NCI-H748 treated with DMSO at 0.1 percent for 48 hours (cell line): ENCODE measurements at regions not wholly inside any gene's neighbourhood (a gene's known extent, or its start where the extent isn't known, plus 50 kb on each side); places are given as distances from the start of the nearest gene placed in this dataset.
"Not testable (repeated sequence)": the region's sequence is repeated elsewhere in the genome, so short reads cannot be mapped to it uniquely, and the experiment has no call there.

Experiments used
- DNase-seq: peaks from one replicate; lab custom pipeline; 2025; lab: John Stamatoyannopoulos, UW

DNA sequence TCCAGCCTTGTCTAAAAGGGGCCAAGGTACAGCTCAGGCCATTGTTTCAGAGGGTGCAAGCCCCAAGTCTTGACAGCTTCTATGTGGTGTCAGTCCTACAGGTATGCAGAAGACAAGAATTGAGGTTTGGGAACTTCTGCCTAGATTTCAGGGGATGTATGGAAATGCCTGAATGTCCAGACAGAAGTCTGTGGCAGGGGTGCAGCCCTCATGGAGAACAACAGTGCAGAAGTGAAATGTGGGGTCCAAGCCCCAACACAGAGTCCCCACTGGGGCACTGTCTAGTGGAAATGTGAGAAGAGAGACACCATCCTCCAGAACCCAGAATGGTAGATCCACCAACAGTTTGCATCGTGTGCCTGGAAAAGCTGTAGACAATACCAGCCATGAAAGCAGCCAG is 400.3 kb upstream of the CAMK1G start:
- DNase-seq = no peak

DNA sequence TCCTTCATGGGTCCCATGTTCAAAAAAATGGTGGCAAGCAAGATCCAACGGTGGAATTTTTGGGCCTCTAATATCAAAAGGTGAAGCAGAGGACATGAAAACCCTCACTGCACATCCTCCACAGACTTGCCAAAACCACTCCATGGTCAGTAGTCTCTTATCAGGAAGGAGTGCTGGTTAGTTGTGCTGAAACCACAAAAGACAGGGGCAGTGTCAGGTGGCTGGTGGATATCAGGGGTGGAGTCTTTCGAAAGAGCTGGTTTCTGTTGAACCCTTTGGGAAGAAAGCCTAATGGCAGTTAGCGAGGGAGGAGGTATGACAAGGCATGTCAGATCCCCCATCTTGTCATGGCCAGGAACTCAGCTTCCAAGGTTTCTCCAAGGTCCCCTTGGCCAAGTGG is 395.9 kb upstream of the CAMK1G start:
- DNase-seq = no peak

DNA sequence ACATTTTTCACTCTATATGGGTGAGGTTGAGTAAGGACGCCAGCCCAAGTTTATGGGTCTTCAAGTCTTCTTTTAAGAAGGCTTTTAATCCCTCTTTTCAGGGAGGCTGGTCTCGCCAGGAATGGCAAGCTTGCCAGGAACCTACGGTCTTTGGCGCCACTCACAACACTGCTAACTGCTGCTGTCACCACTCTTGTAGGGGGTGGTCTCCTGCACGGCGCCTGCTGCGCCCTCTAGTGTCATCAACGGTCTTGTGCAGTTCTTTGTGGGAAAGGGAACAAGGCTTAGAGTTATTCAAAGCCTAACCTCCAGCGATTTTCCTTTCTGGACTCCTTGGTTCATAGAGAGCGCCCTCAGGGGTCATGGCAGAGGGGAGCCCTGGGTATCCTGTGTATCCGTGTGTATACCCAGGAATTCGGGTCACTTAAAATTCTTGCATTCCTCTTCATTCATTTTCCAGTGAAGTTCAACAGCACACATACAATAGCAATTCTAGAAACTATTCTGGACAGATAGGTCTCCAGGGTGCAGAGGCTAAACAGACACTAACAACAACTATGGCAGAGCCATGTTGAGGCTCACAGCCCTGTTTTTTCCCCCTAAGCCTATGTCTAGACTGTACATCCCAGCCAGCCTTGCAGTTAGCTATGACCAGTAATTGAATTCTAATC is 392.8 kb upstream of the CAMK1G start:
- DNase-seq = peak; percentile 19

DNA sequence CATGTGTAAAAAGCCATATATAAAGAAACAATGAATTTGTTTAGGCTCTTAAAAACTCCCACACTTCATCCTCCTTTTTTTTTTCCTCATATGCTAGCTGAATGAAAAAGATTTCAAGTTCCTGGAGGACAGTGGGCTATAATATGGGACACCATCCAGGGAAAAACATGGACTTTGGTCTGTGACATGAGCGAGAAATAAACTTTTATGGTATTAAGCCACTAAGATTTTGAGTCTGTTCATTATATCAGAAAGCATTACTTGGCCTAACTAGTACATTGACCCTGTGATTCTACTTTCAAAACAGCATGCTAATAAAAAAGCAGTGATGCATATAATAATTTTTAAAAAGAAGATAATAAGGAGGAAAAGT is 392.3 kb upstream of the CAMK1G start:
- no peak for DNase-seq

DNA sequence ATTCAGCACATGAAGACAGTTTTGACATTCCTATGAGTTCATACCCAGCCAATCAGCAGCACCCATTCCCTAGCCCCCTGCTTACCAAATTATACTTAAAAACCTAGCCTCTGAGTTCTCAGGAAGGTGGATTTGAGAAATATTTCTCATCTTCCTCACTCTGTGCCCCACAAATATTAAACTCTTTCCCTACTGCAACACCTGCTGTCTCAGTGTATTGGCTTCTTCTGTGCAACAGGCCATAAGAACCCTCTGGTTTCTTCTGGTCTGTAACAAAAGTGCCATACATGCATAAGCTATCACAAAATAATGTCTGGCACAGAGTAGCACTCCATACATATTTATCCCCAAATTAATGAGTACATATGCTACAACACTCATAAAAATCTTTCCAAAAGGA is 387.4 kb upstream of the CAMK1G start:
- no peak for DNase-seq

DNA sequence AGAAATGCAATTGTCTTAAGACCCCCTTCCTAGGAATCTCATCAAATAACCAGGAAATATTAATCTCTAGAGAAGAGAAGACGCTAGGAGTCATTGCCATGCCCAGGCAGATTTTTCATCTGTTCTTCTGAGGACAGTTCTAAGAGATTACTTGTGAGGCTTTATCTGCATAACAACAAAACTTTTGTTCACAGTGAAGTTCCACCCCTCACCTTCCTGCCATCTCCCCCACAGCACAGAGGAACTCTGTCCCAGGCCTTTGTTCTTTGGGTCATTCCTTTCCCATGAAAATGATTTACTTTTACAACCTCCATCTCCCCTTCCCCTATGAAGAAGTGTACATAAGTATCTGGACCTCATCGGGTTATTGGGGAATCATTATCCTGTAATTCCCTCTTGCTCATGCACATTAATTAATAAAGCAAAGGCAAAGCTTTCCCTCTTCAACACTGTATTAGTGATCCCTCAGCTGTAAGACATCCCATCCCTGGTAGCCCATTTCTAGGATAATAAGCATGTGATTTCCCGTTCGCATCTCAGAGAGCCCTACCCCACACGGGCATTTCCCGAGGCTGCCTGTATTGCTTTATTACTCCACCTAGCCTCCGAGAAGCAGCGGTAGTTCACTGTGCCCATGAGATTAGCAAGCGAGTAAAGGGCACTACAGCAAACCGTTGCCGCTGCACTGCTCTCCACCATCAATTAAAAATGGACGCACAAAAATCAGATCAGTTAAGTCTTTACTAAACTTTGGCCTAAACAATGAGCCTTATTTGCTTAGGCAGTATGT is 384.4 kb upstream of the CAMK1G start:
- no peak for DNase-seq

DNA sequence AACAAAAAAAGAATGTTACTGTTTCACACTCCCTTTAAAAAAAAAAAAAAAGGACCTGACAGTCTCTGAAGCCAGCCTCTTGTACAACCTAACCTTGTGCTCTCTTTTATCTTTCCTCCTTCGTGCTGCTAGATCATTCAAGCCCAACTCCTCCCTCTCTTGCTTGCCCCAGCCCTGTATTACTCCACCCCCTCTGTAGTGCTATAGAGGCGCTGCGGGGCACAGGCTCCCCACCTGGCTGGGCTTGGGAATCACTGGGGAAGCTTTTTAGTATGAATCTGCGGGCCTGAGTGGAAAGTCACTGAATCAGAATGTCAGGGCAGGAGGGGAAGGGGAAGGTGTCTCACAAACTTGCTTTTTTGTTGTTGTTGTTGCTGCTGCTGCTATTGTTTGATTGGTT is 383.7 kb upstream of the CAMK1G start:
- no peak for DNase-seq

DNA sequence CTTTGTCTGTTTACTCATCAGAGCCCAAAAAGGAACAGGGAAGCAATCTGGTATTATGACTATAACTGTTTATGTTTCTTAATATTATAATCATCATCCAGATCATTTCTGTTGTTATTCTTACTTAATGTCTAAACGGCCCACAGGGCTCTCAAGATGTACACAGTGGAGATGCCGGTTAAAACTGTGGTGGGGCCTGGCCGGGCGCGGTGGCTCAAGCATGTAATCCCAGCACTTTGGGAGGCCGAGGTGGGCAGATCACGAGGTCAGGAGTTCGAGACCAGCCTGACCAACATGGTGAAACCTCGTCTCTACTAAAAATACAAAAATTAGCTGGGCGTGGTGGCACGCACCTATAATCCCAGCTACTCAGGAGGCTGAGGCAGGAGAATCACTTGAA is 381.2 kb upstream of the CAMK1G start:
- DNase-seq = not testable (repeated sequence)

DNA sequence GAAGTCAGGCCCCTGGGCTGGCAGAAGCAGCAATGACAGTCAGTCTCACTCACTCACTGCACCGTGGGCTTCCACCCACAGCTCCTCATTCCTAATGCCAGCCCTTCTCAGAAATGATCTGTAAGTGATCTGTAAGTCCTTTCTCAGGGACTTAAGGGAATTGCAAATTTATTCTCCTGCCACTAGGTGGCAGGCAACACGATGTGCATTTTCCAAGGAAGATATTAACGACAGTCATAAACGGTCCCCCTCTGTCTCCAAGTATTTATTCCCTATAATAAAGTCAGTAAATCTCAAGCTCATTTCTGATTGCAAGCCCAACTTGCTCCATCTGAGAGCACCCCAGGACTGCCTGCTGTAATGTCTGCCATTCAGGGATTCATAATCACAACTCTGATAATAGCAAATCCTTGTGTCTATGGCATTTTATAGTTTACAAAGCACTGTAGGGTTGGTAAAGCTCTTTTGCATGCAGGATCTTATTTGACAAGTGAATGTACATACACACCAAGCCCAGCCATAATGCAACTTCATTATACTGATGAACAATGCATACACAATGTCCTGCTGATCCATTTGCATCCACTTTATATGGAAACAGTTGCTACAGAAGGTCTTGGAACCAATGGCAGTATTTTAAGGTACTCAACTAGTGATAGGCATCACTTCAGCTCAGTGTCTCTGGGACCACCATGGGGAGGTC is 380.5 kb upstream of the CAMK1G start:
- DNase-seq = peak; percentile 2

DNA sequence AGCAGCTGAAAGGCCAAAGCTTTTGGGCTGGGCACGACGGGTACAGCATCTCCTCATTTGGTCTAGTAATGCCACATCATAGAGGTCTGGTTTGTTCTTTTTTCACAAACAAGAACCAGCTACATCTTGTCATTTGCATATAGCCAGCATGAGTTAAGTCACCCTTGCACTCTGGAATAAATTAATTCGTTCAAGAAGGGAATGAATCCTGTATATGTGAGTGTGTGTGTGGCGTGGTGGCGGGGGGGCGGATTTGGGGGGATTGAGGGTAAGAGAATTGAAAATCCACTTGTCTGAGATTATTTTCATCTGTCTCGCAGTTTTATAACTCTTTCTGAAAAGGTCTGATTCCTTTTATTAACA is 380.0 kb upstream of the CAMK1G start:
- DNase-seq = no peak

DNA sequence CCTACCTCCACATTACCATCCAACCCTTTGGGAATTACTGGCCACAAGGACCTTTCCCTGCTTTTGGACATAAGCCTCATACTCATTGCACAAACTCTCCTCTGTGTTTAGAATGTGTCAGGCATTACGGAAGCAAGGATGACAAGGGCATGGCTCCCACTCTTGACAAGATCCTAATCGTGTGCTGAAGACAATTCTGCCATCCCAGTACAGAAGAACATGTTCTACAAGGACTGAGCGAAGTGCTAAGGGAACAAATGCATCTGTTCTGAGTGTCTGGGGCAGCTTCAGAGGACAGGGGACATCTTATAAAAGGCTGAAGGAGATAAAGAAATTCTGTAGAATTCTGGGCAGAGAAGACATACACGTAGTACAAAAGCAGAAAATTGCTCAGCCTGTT is 378.5 kb upstream of the CAMK1G start:
- no peak for DNase-seq

DNA sequence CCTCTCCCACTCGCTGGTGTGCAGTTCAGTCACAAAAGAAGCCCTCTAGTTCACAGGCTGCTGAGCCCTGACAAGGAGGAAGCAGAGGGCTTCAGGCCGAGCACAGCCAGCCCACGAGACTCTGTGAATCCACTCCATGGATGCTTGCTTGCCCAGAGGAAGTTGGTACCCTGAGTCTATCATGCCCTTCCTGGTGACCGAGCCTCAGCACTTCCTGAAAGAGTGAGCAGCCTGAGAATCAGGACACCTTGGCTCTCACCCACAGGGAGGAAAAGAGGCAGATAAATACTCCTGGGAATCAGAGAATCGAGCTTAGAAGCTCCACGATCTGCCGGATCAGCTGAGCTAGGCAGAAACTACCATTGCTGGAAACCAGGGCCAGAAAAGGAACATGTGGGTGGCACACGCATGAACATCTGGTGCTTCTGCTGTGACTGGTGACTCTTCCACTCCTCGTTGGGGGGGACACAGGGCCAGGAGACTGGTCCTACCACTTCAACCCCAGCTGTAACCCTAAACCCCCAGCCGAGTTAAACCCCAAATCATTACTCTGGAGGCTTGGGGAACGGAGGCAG is 376.3 kb upstream of the CAMK1G start:
- no peak for DNase-seq

DNA sequence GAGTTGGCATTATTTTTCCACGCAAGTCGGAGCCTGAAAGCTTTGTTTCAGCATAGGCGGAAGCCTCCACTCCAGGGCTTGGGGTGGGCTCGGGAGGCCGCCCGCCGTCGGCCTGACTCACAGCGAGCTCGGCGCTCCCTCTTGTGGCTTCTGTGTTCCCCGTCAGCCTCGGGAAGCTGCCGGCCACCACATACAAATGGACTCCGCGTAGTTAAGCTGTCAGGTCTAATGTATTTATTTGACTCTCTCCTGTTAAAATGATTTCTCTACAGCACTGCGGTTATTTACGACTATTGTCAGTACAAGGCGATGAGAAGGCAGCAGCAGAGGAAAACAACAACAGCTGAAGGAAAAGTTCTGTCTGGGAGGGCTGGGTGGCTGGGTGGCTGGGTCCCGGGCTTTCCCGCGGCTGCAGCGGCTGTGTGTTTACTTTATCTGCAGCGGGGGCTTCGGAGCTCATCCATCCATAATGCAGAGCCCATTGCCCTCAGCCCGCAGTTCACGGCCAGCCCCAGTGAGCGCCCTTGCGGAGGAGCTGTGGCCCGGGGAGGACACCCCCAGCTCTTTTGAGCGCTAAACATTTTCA is 375.7 kb upstream of the CAMK1G start:
- peak; percentile 41 for DNase-seq

DNA sequence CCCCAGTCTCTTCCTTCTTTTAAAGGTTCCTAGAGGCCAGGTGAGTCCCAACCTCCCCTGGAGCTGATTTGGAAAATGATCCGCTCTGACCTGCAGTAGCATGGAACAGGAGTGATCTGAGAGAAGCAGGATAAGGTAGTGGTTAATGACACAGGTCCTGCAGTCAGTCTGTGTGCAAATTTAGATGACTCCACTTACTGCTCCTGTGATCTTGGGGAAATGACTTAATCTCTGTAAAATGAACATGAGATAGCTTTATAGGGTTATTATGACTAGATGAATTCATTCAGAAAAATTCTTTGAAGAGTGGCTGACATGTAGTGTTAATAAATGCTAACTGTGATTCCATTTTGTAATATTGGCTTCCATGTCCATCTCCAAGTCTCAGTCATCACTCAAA is 374.9 kb upstream of the CAMK1G start:
- no peak for DNase-seq

DNA sequence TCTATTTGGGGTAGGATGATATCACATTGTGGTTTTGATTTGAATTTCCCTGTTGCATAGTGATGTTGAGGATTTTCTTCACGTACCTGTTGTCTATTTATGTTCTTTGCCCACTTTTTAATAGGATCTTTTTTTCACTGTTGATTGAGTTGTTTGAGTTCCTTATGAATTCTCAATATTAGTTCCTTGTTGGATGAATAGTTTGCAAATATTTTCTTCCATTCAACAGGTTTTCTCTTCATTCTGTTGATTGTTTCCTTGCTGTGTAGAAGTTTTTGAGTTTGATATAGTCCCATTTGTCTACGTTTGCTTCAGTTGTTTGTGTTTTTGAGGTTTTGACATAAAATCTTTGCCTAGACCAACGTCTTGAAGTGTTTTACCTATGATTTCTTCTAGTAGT is 369.5 kb upstream of the CAMK1G start:
- DNase-seq = no peak

DNA sequence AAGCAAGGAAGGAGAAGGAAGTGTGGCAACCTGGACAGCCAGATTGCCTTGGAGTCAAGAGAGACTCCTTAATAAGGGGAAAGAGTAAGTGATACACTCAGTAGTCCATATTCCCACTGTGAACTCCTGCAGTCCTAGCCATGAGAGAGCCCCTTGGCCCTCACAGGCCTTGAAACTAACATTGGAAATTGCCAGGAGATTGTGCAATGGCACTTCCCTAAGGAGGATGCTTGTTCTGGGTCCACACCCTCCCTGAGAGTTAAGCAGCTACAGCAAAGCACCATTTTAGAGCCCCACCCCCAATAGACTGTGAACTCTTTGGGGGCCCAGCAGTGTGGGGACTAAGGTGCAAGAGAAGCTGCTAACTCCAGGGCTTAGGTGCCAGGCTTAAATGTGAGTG is 367.7 kb upstream of the CAMK1G start:
- DNase-seq = no peak

DNA sequence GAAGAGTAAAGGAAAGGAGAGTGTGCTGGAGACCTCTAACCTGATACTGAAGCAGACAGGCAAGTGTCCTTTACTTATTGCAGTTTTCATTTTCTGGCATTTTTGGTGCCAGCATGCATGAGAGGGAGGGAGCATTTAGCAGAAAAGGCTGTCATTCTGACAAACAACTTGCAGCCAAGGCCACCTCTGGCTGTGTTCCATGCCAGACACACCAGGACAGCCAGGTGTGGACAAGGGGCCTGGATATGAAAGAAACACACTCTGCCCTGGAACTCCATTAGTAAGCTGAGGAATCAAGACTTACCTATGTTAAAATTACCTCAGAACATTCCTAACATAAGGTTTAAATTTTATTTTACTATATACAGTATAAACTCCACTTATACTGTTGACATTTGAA is 365.4 kb upstream of the CAMK1G start:
- no peak for DNase-seq

DNA sequence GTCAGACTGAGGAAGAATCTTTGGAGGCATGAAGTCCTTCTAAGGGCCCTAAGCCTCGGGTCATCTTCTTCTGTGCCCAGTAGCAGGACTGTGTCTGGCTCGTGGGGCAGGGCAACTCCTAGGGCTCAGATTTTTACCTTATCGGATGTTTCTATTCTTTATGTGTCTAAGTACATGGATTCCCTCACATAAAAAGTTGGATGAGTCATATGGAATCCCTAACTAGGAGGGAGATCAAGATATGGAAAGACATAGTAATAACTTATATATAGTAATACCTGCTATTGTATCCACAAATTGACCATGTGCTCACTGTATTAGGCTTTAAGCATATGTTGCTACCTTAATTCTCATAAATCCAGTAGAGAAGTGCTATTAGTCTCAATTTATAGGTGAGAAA is 364.5 kb upstream of the CAMK1G start:
- no peak for DNase-seq

DNA sequence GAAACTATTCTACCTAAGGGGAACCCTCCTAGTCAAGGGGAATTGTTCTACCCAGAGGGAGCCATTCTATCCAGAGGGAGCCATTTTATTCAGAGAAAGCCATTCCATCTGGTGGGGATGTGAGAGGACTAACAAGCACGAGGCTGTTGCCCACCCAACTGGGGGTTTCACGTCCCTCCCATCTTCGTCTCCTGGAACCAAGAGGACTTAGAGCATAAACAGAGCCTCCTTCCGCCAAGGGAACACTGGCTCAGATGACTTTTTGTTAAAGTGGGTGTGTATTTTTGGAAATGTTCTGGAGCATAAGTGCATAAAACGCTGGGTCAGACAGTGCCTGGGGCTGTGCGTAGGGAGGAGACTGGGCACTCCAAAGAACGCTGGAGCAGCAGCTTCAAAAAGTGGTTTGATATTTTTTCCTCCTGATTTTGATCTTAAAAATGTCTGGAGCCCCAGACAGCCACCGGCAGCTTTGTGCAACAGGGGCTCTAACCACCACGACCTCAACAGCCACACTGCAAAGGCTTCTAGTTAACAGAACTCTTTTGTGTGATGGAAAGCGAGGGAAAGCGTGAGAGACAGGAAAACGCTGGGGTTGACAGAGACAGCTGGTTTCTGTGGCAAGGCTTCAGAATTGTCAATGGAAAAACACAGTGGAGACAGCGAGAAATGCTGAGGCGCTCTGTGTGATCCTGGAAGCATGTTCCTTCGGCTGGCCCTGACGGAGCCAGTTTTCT is 363.6 kb upstream of the CAMK1G start:
- no peak for DNase-seq

DNA sequence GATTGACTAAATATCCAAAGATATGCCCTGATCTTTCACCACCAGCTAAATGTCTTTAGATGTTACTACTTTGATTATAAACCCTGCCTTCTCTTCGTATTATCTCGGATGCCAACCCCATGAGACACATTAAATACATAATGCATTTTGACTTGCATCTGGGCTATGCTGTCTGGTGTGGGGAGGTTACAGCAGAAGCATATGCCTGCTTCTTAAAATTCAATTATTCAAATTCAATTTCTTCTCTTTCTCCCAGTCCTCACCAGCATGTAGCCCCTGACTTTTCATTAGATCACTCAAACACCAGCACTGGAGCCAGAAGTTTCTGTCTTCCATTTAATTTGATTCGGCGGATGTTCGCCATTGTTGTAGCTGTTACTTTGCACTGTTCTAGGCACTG is 360.7 kb upstream of the CAMK1G start:
- DNase-seq = no peak

DNA sequence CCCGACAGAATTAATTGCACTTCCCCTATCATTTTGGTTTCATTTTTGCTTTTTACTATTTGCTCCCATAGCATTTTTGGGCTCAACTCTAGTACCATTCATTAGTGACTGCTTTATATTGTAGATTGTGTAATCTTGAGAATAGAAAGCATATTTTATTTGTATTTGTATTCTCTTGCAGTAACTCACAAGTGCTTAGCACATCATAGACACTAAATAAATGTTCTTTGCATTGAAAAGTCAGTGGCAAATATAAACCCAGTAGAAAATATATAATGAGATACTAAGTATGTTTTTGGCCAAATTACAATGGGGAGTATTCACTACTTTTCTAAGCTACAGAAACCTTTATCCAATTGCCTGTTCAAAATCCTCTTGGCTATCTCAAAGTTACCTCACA is 359.7 kb upstream of the CAMK1G start:
- no peak for DNase-seq

DNA sequence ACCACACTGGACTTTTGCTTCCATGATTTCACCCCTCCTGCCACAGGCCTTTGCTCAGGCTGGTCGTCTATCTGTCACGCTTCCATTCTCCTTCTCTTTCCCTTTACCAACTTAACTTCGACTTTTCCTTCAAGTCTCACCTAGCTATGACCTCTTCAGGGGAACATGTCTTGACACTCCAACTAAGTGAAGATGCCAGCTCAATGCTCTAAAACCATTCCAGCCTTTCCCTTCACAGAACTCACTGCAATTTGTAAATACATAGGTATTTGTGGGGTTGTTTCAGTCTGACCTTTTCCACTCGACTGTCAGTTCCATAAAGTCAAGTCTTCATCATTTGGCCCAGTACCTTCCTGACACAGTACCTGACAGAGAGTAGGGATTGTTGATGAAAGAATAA is 358.6 kb upstream of the CAMK1G start:
- no peak for DNase-seq
